ENCODE measurements at regions not wholly inside any gene's neighbourhood (a gene's known extent, or its start where the extent isn't known, plus 50 kb on each side); places are given as distances from the start of the nearest gene placed in this dataset.

- no peaks in the 10 kb centered on the region for H3K27me3 ChIP-seq (ENCODE audit: control insufficient read depth, insufficient read depth)
- no peak overlapping the region for H3K4me3 ChIP-seq (ENCODE audit: low read length)
- H3K27ac ChIP-seq (ENCODE audit: low read length) = no peak overlapping the region
- DNase-seq = no peak
- no peaks in the 10 kb centered on the region for H3K4me1 ChIP-seq (ENCODE audit: control insufficient read depth, insufficient read depth, low read length)
- peaks cover 2% of the 10 kb centered on the region for H3K9me3 ChIP-seq (ENCODE audit: control insufficient read depth, low read length)
- intact Hi-C loops (cut with DNase I) = no loop called here
- 83% methylated on average over 4 of the region's 4 CpGs for WGBS
- ATAC-seq = no peak
Measured at GRCh38 chrX:1778817-1779216, 164.0 kb downstream of the ASMT start.

GRCh38 chrX:1779626-1780025 is 164.8 kb downstream of the ASMT start:
- intact Hi-C loops (cut with DNase I) = no loop called here
- no peak overlapping the region for H3K27ac ChIP-seq (ENCODE audit: low read length)
- 80% methylated on average over 6 of the region's 6 CpGs for WGBS
- no peak for ATAC-seq
- no peak for DNase-seq
- H3K27me3 ChIP-seq (ENCODE audit: control insufficient read depth, insufficient read depth) = no peaks in the 10 kb centered on the region
- peaks cover 2% of the 10 kb centered on the region for H3K9me3 ChIP-seq (ENCODE audit: control insufficient read depth, low read length)
- no peaks in the 10 kb centered on the region for H3K4me1 ChIP-seq (ENCODE audit: control insufficient read depth, insufficient read depth, low read length)
- no peak overlapping the region for H3K4me3 ChIP-seq (ENCODE audit: low read length)

- H3K4me3 ChIP-seq (ENCODE audit: low read length) = no peak overlapping the region
- no peak overlapping the region for H3K27ac ChIP-seq (ENCODE audit: low read length)
- WGBS = 63% methylated on average over 11 of the region's 11 CpGs
- no peak for DNase-seq
- H3K9me3 ChIP-seq (ENCODE audit: control insufficient read depth, low read length) = peaks cover 2% of the 10 kb centered on the region
- H3K27me3 ChIP-seq (ENCODE audit: control insufficient read depth, insufficient read depth) = no peaks in the 10 kb centered on the region
- ATAC-seq = no peak
- no peaks in the 10 kb centered on the region for H3K4me1 ChIP-seq (ENCODE audit: control insufficient read depth, insufficient read depth, low read length)
- intact Hi-C loops (cut with DNase I) = no loop called here
Measured at GRCh38 chrX:1781766-1782165, 166.9 kb downstream of the ASMT start.

GRCh38 chrX:1784773-1785172 is 169.9 kb downstream of the ASMT start:
- Histone ChIP-seq H3K4me3 (ENCODE audit: low read length) (no peak overlapping the region), H3K9me3 (ENCODE audit: control insufficient read depth, low read length) (peaks cover 2% of the 10 kb centered on the region), H3K4me1 (ENCODE audit: control insufficient read depth, insufficient read depth, low read length) (no peaks in the 10 kb centered on the region), H3K27me3 (ENCODE audit: control insufficient read depth, insufficient read depth) (no peaks in the 10 kb centered on the region), H3K27ac (ENCODE audit: low read length) (no peak overlapping the region)
- DNase-seq (no peak), ATAC-seq (no peak)
- WGBS = 90% methylated on average over 3 of the region's 3 CpGs
- intact Hi-C loops (cut with DNase I) = no loop called here

GRCh38 chrX:1788300-1788911 is 173.5 kb downstream of the ASMT start:
- intact Hi-C loops (cut with DNase I) = no loop called here
- ATAC-seq = no peak
- DNase-seq = no peak
- H3K4me1 ChIP-seq (ENCODE audit: control insufficient read depth, insufficient read depth, low read length) = no peaks in the 10 kb centered on the region
- no peaks in the 10 kb centered on the region for H3K27me3 ChIP-seq (ENCODE audit: control insufficient read depth, insufficient read depth)
- 97% methylated on average over 5 of the region's 5 CpGs for WGBS
- no peak overlapping the region for H3K27ac ChIP-seq (ENCODE audit: low read length)
- no peak overlapping the region for H3K4me3 ChIP-seq (ENCODE audit: low read length)
- no peaks in the 10 kb centered on the region for H3K9me3 ChIP-seq (ENCODE audit: control insufficient read depth, low read length)

- no peak for ATAC-seq
- Histone ChIP-seq H3K9me3 (ENCODE audit: control insufficient read depth, low read length) (no peaks in the 10 kb centered on the region), H3K27me3 (ENCODE audit: control insufficient read depth, insufficient read depth) (no peaks in the 10 kb centered on the region), H3K4me1 (ENCODE audit: control insufficient read depth, insufficient read depth, low read length) (no peaks in the 10 kb centered on the region), H3K27ac (ENCODE audit: low read length) (no peak overlapping the region), H3K4me3 (ENCODE audit: low read length) (no peak overlapping the region)
- no peak for DNase-seq
- intact Hi-C loops (cut with DNase I) = no loop called here
- 69% methylated on average over 1 of the region's 1 CpG for WGBS
Measured at GRCh38 chrX:1792636-1793035, 177.8 kb downstream of the ASMT start.

- intact Hi-C loops (cut with DNase I) = no loop called here
- H3K4me1 ChIP-seq (ENCODE audit: control insufficient read depth, insufficient read depth, low read length) = no peaks in the 10 kb centered on the region
- no peak for DNase-seq
- ATAC-seq = no peak
- WGBS = 83% methylated on average over 9 of the region's 9 CpGs
- no peak overlapping the region for H3K4me3 ChIP-seq (ENCODE audit: low read length)
- H3K27me3 ChIP-seq (ENCODE audit: control insufficient read depth, insufficient read depth) = no peaks in the 10 kb centered on the region
- H3K9me3 ChIP-seq (ENCODE audit: control insufficient read depth, low read length) = no peaks in the 10 kb centered on the region
- no peak overlapping the region for H3K27ac ChIP-seq (ENCODE audit: low read length)
Measured at GRCh38 chrX:1794586-1794985, 179.7 kb downstream of the ASMT start.

GRCh38 chrX:1802912-1803311 is 188.1 kb downstream of the ASMT start:
- Histone ChIP-seq H3K4me1 (ENCODE audit: control insufficient read depth, insufficient read depth, low read length) (no peaks in the 10 kb centered on the region), H3K4me3 (ENCODE audit: low read length) (no peak overlapping the region), H3K9me3 (ENCODE audit: control insufficient read depth, low read length) (no peaks in the 10 kb centered on the region), H3K27ac (ENCODE audit: low read length) (no peak overlapping the region), H3K27me3 (ENCODE audit: control insufficient read depth, insufficient read depth) (no peaks in the 10 kb centered on the region)
- 92% methylated on average over 6 of the region's 6 CpGs for WGBS
- intact Hi-C loops (cut with DNase I) = no loop called here
- DNase-seq (no peak), ATAC-seq (no peak)

GRCh38 chrX:1803741-1804140 is 188.9 kb downstream of the ASMT start:
- ATAC-seq (no peak), DNase-seq (no peak)
- intact Hi-C loops (cut with DNase I) = no loop called here
- Histone ChIP-seq H3K27me3 (ENCODE audit: control insufficient read depth, insufficient read depth) (no peaks in the 10 kb centered on the region), H3K4me3 (ENCODE audit: low read length) (no peak overlapping the region), H3K9me3 (ENCODE audit: control insufficient read depth, low read length) (no peaks in the 10 kb centered on the region), H3K27ac (ENCODE audit: low read length) (no peak overlapping the region), H3K4me1 (ENCODE audit: control insufficient read depth, insufficient read depth, low read length) (no peaks in the 10 kb centered on the region)
- 63% methylated on average over 3 of the region's 3 CpGs for WGBS

GRCh38 chrX:1807301-1807731 is 192.5 kb downstream of the ASMT start:
- ATAC-seq (no peak), DNase-seq (no peak)
- WGBS = 17% methylated on average over 12 of the region's 12 CpGs
- Histone ChIP-seq H3K4me3 (ENCODE audit: low read length) (no peak overlapping the region), H3K27ac (ENCODE audit: low read length) (no peak overlapping the region), H3K4me1 (ENCODE audit: control insufficient read depth, insufficient read depth, low read length) (no peaks in the 10 kb centered on the region), H3K9me3 (ENCODE audit: control insufficient read depth, low read length) (peaks cover 2% of the 10 kb centered on the region), H3K27me3 (ENCODE audit: control insufficient read depth, insufficient read depth) (no peaks in the 10 kb centered on the region)
- intact Hi-C loops (cut with DNase I) = no loop called here

- Histone ChIP-seq H3K9me3 (ENCODE audit: control insufficient read depth, low read length) (peaks cover 2% of the 10 kb centered on the region), H3K4me1 (ENCODE audit: control insufficient read depth, insufficient read depth, low read length) (no peaks in the 10 kb centered on the region), H3K27me3 (ENCODE audit: control insufficient read depth, insufficient read depth) (no peaks in the 10 kb centered on the region), H3K27ac (ENCODE audit: low read length) (no peak overlapping the region), H3K4me3 (ENCODE audit: low read length) (no peak overlapping the region)
- ATAC-seq = no peak
- intact Hi-C loops (cut with DNase I) = no loop called here
- no peak for DNase-seq
- 87% methylated on average over 5 of the region's 5 CpGs for WGBS
Measured at GRCh38 chrX:1809581-1809980, 194.7 kb downstream of the ASMT start.

GRCh38 chrX:1813809-1814208 is 198.9 kb downstream of the ASMT start:
- DNase-seq (no peak), ATAC-seq (no peak)
- 82% methylated on average over 15 of the region's 15 CpGs for WGBS
- intact Hi-C loops (cut with DNase I) = no loop called here
- H3K9me3 ChIP-seq (ENCODE audit: control insufficient read depth, low read length) = peaks cover 2% of the 10 kb centered on the region
- no peak overlapping the region for H3K4me3 ChIP-seq (ENCODE audit: low read length)
- H3K27ac ChIP-seq (ENCODE audit: low read length) = no peak overlapping the region
- H3K4me1 ChIP-seq (ENCODE audit: control insufficient read depth, insufficient read depth, low read length) = no peaks in the 10 kb centered on the region
- no peaks in the 10 kb centered on the region for H3K27me3 ChIP-seq (ENCODE audit: control insufficient read depth, insufficient read depth)
